ENCODE measurements at regions not wholly inside any gene's neighbourhood (a gene's known extent, or its start where the extent isn't known, plus 50 kb on each side); places are given as distances from the start of the nearest gene placed in this dataset.

DNA sequence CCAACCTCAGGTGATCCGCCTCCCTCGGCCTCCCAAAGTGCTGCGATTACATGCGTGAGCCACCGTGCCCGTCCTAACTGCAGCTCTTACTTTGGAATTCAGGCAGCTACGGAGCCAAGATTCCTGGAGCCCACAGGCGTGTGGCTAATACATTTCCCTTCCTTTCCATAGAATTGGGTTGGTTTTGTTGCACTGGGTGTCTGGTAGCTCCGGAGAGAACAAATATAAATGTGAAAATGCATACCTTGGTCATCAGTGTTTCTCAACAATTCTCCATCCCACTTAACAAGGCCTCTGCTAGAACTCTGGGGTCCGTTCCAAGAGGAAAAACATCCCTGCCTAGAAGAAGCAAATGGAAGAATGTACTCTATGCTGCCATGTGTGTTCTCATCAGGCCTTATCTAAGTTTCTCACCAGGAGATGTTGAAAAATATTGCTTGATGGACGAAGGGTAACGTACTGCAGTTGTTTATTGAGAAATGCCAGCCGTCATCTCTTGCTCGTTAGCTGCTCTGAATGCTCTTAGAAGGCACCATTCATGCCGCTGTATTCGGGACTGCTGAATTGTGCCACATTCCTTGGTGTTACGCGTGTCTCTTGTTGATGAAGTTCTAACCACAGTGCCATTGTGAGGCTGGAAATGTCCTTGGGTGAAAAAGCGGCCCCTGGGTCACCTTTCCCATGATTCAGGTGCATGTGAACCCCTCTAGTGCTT lies 50.5 kb upstream of the CD99 start:
- no peak for DNase-seq (ENCODE audit: low spot score)

DNA sequence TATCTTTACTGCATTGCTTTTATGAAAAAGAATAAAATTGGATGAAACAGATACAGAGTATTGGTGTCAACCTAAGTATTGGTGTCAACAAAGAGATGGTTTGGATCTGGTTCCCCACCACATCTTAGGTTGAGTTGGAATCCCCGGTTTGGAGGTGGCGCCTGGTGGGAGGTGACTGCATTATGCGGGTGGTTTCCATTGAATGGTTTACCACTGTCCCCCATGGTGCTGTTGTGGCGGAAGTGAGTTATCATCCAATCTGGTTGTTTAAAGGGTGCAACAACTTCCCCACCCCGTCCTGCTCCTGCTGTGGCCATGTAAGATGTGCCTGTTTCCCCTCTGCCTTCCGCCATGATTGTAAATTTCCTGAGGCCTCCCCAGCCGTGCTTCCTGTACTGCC lies 52.8 kb upstream of the CD99 start:
- no peak for DNase-seq (ENCODE audit: low spot score)

DNA sequence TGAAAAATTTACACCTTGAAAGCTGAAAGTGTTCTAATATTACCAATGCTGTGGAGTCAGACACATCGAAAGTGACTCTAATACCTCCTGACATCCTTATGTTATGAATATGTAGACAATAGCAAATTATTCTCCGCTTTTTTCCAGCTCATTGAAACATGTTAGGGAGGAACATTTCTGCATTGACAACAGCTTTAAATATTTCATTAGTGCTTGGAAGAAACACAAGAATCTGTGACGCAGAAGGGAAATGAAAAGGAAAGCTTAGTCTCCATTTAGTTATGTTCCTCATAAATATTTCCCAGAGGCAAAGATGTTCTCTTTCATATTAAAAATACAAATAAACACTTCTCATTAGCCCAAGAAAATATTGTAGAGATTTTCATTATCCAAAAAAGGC lies 55.8 kb upstream of the CD99 start:
- no peak for DNase-seq (ENCODE audit: low spot score)

DNA sequence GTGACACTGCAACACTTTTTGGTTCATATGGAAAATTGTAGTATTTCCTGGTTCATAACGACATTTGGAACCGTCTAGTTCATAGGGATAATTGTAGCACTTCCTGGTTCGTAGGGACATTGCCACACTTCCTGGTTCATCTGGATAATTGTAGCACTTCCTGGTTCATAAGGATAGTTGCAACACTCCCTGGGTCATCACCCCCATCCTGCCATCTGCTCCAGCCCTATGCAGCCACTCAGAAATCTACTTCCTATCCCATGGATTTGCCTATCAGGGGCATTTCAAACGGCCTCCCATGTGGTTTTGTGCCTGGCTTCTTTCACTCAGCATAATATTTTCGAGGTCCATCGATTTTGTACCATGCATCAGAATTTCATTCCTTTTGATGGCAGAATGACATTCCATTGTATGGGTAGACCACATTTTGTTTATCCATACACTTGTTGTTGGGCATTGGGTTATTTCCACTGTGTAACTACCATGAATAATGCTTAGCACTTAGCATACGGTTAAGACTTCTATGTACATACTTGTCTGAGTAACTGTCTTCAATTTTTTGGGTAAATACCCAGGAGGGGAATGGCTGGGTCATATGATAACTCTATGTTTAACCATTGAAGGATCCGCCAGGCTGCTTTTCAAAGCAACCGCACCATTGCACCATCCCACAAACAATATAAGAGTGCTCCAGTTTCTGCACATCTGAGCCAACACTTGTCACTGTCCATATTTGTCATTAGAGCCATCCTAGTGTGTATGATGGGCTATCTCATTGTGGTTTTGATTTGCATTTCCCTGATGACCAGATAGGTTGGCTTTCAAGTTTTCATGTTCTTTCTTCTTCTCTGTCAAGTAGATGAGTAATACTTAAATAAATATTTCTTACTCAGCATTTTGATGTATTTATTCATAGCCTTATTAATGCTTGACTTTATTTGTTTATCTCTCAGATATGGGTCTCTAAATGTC lies 58.3 kb upstream of the CD99 start:
- no peak for DNase-seq (ENCODE audit: low spot score)

DNA sequence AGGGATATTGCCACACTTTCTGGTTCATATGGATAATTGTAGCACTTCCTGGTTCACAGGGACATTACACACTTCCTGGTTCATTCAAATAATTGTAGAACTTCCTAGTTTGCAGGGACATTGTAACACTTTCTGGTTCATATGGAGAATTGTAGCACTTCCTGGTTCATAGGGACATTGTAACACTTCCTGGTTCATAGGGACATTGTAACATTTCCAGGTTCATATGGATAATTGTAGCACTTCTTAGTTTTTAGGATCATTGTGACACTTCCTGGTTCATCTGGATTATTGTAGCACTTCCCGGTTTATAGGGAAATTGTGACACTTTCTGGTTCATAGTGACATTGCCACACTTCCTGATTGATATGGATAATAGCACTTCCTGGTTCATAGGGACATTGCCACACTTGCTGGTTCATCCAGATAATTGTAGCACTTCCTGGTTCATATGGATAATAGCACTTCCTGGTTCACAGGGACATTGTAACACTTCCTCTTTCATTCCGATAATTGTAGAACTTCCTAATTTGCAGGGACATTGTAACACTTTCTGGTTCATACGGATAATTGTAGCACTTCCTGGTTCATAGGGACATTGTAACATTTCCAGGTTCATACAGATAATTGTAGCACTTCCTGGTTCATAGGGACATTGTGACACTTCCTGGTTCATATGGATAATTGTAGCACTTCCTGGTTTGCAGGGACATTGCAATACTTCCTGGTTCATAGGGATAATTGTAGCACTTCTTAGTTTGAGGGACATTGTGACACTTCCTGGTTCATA lies 59.2 kb upstream of the CD99 start:
- DNase-seq (ENCODE audit: low spot score) = peak; percentile 47

DNA sequence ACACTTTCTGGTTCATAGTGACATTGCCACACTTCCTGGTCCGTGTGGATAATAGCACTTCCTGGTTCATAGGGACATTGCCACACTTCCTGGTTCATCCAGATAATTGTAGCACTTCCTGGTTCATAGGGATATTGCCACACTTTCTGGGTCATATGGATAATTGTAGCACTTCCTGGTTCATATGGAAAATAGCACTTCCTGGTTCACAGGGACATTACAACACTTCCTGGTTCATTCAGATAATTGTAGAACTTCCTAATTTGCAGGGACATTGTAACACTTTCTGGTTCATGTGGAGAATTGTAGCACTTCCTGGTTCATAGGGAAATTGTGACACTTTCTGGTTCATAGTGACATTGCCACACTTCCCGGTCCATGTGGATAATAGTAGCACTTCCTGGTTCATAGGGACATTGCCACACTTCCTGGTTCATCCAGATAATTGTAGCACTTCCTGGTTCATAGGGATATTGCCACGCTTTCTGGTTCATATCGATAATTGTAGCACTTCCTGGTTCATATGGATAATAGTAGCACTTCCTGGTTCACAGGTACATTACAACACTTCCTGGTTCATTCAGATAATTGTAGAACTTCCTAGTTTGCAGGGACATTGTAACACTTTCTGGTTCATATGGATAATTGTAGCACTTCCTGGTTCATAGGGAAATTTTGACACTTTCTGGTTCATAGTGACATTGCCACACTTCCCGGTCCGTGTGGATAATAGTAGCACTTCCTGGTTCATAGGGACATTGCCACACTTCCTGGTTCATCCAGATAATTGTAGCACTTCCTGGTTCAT lies 60.0 kb upstream of the CD99 start:
- peak; percentile 85 for DNase-seq (ENCODE audit: low spot score)

DNA sequence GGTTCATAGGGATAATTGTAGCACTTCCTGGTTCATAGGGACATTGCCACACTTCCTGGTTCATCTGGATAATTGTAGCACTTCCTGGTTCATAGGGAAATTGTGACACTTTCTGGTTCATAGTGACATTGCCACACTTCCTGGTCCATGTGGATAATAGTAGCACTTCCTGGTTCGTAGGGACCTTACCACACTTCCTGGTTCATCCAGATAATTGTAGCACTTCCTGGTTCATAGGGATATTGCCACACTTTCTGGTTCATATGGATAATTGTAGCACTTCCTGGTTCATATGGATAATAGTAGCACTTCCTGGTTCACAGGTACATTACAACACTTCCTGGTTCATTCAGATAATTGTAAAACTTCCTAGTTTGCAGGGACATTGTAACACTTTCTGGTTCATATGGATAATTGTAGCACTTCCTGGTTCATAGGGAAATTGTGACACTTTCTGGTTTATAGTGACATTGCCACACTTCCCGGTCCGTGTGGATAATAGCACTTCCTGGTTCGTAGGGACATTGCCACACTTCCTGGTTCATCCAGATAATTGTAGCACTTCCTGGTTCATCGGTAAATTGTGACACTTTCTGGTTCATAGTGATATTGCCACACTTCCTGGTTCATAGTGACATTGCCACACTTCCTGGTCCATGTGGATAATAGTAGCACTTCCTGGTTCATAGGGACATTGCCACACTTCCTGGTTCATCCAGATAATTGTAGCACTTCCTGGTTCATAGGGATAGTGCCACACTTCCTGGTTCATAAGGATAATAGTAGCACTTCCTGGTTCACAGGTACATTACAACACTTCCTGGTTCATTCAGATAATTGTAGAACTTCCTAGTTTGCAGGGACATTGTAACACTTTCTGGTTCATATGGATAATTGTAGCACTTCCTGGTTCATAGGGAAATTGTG lies 60.8 kb upstream of the CD99 start:
- DNase-seq (ENCODE audit: low spot score) = peak; percentile 93

DNA sequence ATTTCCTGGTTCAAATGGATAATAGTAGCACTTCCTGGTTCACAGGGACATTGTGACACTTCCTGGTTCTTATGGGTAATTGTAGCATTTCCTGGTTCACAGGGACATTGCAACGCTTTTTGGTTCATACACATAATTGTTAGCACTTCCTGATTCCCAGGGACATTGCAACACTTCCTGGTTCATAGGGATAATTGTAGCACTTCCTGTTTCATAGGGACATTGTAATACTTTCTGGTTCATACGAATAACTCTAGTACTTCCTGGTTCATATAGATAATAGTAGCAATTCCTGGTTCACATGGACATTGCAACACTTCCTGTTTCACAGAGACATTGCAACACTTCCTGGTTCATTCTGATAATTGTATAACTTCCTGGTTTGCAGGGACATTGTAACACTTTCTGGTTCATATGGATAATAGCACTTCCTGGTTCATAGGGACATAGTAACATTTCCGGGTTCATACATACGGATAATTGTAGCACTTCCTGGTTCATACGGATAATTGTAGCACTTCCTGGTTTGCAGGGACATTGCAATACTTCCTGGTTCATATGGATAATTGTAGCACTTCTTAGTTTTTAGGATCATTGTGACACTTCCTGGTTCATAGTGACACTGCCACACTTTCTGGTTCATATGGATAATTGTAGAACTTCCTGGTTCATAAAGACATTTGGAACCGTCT lies 61.6 kb upstream of the CD99 start:
- DNase-seq (ENCODE audit: low spot score) = peak; percentile 87

DNA sequence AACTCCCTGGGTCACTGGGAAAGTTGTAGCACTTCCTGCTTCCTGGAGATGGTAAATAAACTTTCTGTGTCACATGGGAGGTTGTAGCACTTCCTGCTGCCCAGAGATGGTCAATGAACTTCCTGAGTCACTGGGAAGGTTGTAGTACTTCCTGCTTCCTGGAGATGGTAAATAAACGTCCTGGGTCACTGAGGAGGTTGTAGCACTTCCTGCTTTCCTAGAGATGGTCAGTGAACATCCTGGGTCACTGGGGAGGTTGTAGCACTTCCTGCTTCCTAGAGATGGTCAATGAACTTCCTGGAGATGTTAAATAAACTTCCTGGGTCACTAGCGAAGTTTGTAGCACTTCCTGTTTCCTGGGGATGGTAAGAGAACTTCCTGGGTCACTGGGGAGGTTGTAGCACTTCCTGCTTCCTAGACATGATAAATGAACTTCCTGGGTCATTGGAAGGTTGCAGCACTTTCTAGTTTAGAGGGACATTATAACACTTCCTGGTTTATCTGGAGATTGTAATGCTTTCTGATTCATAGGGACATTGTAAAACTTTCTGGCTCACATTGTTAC lies 62.3 kb upstream of the CD99 start:
- DNase-seq (ENCODE audit: low spot score) = peak; percentile 35

DNA sequence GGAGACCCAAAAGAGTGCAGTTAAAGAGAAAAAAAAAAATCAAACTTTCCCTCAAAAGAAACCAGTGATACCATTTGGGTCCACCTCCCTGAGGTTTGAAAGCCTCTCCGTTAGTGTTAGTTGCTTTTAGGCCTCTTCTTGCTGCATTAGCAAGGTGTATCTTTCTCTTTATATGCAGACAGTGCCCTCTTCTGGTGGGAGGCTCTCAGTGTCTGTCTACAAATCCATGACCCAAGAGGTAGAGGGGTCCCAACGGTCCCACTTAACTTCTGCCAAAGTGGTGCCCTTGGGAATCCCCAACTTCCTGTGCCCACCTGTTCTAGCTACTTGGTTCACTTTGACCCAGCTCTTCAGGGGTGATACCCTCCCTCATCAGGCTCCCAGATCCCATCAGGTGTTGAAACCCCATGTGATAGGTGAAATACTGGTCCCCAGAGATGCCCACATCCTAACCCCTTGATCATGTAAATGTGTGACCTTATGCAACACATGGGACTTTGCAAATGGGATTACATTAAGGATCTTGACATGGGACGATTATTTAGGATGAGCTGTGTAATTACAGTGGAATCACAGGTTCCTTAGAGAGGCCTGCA lies 63.7 kb upstream of the CD99 start:
- peak; percentile 66 for DNase-seq (ENCODE audit: low spot score)

DNA sequence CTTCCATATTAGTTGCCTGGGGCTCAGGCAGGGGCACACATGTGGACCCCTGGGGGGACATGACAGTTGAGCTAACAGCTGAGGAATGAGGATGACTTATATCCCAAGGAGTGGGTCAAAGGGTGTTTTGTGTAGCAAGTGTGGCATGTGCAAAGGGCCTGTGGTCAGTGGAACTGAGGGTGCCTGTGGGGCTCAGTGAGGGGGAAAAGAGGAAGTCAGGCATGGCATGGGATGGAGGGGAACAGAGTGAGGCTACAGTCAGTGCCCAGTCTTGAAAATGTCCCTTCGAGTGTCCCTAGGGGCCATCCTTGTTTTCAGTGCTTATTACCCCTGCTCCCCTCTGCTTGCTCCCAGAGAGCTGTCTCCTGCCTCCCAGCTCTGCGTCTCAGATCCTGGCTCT lies 64.3 kb upstream of the CD99 start:
- DNase-seq (ENCODE audit: low spot score) = no peak

DNA sequence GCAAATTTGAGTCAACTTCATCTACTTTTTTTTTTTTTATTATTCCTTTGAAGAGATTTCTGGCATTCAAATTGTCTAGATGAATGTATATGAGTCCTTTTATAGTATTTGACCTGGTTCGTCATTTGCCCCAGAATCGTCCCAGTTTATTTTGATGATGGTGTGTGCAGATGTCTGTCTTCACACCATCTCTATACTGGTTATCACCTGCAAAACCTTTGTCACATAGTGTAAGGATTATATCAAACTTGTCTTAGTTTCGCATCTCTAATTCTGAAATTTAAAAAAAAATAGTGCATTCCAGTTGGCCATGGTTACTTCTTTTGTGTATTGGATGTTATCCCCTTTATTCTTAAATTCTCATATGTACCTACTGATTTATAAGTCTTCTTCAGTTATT lies 70.5 kb upstream of the CD99 start:
- no peak for DNase-seq (ENCODE audit: low spot score)

DNA sequence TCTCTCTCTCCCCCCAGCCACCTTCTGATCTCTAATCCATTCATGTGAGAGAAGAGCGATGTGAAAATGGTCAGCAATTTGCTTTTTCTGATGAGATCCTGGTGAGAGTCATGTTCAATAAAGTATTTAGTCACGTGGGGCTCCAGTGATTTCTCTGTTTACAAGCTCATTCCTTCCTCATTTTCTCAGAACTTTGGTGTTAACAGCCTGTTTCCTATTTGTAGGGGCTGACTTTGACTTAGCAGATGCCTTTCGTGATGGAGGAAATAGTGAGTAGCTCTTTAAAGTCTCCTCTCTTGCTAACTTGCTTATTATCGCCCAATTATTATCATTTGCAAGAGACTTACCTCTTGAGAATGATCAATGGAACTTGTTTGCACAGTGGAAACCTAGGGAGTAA lies 72.6 kb upstream of the CD99 start:
- DNase-seq (ENCODE audit: low spot score) = no peak

DNA sequence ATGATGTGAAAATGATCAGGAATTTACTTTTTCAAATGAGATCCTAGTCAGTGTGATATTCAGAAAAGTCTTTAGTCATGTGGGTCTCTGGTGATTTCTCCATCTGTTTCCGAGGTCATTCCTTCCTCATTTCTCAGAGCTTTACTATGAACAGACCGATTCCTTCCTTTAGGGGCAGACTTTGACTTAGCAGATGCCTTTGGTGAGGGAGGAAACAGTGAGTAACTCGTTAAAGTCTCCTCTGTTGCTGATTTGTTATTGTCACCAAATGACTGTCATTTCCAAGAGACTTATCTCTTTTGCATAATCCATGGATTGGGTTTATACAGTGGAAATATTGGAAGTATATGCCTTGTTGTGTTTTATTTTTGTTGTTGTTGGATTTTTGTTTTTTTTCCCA lies 76.2 kb upstream of the CD99 start:
- DNase-seq (ENCODE audit: low spot score) = peak; percentile 64

DNA sequence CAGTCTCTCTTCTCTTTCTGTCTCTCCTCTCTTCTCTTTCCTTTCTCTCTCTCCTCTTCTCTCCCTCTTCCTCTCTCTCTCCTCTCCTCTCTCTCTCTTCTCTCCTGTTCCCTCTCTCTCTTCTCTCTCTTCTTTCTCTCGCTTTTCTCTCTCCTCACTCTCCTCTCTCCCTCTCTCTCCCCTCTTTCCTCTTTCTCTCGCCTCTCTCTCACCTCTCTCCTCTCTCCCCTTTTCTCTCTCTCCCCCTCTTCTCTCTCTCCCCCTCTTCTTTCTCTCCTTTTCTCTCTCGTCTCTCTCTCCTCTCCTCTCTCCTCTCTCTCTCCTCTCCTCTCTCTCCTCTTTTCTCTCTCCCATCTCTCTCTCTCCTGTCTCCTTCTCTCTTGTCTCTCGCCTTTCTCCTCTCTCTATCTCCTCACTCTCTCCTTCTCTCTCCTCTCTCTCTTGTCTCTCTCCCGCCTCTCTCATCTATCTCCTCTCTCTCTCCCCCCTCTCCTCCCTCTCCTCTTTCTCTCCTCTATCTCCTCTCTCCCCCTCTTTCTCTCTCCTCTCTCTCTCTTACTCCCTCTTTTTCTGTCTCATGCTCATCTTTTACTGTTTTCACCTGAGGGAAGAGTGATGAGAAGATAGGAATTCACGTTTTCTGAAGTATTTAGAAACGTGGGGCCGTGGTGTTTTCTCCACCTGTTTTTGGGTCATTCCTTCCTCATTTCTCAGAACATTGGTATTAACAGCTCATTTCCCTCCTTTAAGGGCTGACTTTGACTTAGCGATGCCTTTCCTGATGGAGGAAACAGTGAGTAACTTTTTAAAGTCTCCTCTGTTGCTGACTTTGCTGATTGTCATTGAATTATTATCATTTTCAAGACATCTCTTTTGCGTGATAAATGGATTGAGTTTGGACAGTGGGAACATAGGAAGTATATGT lies 80.6 kb upstream of the CD99 start:
- DNase-seq (ENCODE audit: low spot score) = no peak

DNA sequence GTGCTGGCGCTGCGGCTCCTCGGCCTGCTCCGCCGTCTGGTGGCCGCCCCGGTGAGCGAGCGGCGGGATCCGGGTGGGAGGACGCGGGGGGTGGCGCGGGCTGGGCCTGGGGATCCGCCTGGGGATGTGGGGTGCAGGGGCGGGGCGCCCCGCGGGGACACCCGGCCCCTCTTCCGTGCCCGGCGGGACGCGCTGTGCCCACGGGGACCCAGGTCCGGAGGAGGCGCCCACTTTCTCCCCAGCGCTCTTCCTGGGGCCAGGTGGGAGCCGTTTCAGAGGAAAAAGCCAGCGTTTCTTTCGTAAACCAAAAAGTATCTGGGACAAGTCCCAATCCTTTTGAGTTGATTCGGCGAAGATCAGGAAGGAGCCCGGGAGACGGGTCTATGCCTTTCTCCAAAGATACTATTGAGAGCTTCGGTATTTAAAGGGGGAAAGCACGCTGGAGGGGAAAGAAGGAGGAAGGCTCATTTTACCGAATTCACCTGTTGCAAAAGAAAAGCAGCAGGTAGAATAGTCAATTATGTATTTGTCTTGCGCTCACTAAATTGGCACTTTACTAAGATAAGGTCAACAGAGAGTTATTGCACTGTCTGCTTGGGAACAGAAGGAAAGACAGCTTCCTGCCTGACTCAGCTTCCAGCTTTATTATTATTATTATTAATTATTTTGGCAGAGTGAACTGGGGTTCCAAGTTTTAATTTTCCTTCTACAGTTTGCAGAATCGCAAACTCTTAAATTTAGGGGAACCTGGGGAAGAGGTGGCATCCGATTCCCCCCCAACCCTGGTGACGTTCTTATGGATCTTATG lies 81.5 kb upstream of the CD99 start:
- no peak for DNase-seq (ENCODE audit: low spot score)

All from H4 (cell line).